ENCODE measurements at regions not wholly inside any gene's neighbourhood (a gene's known extent, or its start where the extent isn't known, plus 50 kb on each side); places are given as distances from the start of the nearest gene placed in this dataset.

DNA sequence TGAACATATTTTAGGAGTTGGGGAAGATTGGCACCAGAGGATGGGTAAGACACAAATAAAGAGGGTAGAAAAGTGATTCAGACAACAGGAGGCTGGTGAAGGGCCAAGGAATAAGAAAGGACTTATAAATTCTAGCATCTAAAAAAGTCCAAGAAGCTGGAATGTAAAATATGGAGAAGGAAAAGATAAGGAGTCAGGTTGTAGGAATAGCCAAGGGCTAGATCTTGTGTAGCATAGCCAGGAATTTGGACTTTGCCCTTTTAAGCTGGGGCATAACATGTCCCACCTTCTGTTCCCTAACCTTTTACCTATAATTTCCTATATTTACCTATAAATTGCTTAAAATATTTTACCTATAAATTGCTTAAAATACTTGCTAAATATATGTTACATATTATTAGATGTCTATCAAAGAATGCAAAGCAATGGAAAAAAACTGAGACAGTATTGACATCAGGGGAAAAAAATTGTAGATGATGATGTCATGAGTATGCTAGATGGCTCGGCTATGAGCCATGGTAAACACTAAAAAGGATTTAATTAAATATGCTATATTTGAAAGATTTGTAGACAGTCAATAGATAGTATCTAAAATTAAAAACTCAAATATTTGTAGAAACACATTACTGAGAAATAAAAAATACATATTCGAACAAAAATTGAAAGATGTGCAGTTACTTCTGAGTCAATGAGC is 99.7 kb upstream of the PLEKHG7 start:
- H3K27ac ChIP-seq (ENCODE audit: low read depth, low read length, poor library complexity, severe bottlenecking): no peak overlapping the region
- TF ChIP-seq EZH2phosphoT487 (IDR thresholded peaks at IDR 0.05; ENCODE audit: borderline replicate concordance, low read depth, low read length): no peak
- TF ChIP-seq, protein P1, sequence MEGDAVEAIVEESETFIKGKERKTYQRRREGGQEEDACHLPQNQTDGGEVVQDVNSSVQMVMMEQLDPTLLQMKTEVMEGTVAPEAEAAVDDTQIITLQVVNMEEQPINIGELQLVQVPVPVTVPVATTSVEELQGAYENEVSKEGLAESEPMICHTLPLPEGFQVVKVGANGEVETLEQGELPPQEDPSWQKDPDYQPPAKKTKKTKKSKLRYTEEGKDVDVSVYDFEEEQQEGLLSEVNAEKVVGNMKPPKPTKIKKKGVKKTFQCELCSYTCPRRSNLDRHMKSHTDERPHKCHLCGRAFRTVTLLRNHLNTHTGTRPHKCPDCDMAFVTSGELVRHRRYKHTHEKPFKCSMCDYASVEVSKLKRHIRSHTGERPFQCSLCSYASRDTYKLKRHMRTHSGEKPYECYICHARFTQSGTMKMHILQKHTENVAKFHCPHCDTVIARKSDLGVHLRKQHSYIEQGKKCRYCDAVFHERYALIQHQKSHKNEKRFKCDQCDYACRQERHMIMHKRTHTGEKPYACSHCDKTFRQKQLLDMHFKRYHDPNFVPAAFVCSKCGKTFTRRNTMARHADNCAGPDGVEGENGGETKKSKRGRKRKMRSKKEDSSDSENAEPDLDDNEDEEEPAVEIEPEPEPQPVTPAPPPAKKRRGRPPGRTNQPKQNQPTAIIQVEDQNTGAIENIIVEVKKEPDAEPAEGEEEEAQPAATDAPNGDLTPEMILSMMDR (conservative IDR thresholded peaks at IDR 0.05; ENCODE audit: low read length): no peak
- H3K9me3 ChIP-seq (ENCODE audit: low read length): peaks cover 18% of the 10 kb centered on the region
- no peak overlapping the region for H3K4me3 ChIP-seq (ENCODE audit: low read depth, low read length, poor library complexity, severe bottlenecking)
- no peaks in the 10 kb centered on the region for H3K79me2 ChIP-seq (ENCODE audit: insufficient read depth, low read depth, low read length)
- ChIA-PET POLR2A (no interaction called here), CTCF (ENCODE audit: unreplicated experiment) (no interaction called here)
- no peaks in the 10 kb centered on the region for H3K9me2 ChIP-seq (ENCODE audit: insufficient read depth, low read length)
- intact Hi-C loops (cut with micrococcal nuclease; ENCODE audit: unreplicated experiment): no loop called here
- DNase-seq (ENCODE audit: low spot score): no peak
- no peaks in the 10 kb centered on the region for H3K36me3 ChIP-seq (ENCODE audit: insufficient read depth, low read length)
- no peak overlapping the region for H2AFZ ChIP-seq (ENCODE audit: low read length)
- BruUV-seq (replicated peaks): no TSS peak
- H3K4me1 ChIP-seq (ENCODE audit: insufficient read depth, low read length, poor library complexity, severe bottlenecking): no peaks in the 10 kb centered on the region
- H3K4me2 ChIP-seq (ENCODE audit: low read length): no peak overlapping the region
- no peaks in the 10 kb centered on the region for H4K20me1 ChIP-seq (ENCODE audit: insufficient read depth, low read length)

DNA sequence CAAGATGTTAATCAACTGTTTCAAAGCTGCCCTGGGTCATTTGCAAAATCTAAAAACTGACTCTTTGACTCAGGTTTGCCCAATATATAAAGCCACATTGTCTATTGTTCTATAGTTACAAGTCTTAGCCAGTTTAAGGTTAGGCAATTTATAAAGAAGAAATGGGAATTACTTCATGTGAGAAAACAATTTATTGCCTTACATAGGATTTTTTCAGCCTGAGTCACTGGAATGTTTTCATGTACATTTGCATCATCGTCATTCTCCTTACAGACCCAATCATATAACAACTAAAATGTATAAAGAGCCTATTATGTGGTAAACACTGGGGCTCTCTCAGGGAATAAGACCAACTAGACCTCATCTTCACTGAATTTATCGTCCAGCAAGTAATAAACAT is 100.3 kb upstream of the PLEKHG7 start:
- intact Hi-C loops (cut with micrococcal nuclease; ENCODE audit: unreplicated experiment): no loop called here
- no peak overlapping the region for H3K4me3 ChIP-seq (ENCODE audit: low read depth, low read length, poor library complexity, severe bottlenecking)
- no TSS peak for BruUV-seq (replicated peaks)
- peaks cover 18% of the 10 kb centered on the region for H3K9me3 ChIP-seq (ENCODE audit: low read length)
- H3K4me1 ChIP-seq (ENCODE audit: insufficient read depth, low read length, poor library complexity, severe bottlenecking): no peaks in the 10 kb centered on the region
- H3K4me2 ChIP-seq (ENCODE audit: low read length): no peak overlapping the region
- no peaks in the 10 kb centered on the region for H4K20me1 ChIP-seq (ENCODE audit: insufficient read depth, low read length)
- H2AFZ ChIP-seq (ENCODE audit: low read length): no peak overlapping the region
- H3K9me2 ChIP-seq (ENCODE audit: insufficient read depth, low read length): no peaks in the 10 kb centered on the region
- DNase-seq (ENCODE audit: low spot score): no peak
- CTCF ChIA-PET (ENCODE audit: unreplicated experiment): no interaction called here
- H3K27ac ChIP-seq (ENCODE audit: low read depth, low read length, poor library complexity, severe bottlenecking): no peak overlapping the region
- no peaks in the 10 kb centered on the region for H3K36me3 ChIP-seq (ENCODE audit: insufficient read depth, low read length)
- POLR2A ChIA-PET: no interaction called here
- no peaks in the 10 kb centered on the region for H3K79me2 ChIP-seq (ENCODE audit: insufficient read depth, low read depth, low read length)
- TF ChIP-seq, protein P1 (conservative IDR thresholded peaks at IDR 0.05; ENCODE audit: low read length): no peak
- no peak for TF ChIP-seq EZH2phosphoT487 (IDR thresholded peaks at IDR 0.05; ENCODE audit: borderline replicate concordance, low read depth, low read length)

DNA sequence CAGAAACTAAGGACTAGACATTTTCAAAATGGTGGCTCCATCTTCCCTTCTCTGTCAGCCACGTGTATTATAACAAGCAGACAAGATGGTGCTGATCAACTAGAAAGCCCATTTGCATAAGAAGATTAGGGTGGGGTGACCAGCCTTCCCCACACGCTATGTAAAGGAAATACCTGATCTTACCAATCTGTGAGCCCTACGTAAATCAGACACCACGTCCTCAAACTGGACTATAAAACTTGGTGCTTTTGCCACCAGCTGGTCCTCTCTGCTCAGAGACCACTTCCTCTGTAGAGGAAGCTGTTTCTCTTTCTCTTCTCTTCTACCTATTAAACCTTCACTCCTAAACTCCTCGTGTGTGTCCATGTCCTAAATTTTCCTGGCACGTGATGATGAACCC is 101.1 kb upstream of the PLEKHG7 start:
- intact Hi-C loops (cut with micrococcal nuclease; ENCODE audit: unreplicated experiment): no loop called here
- BruUV-seq (replicated peaks): no TSS peak
- Histone ChIP-seq H3K4me2 (ENCODE audit: low read length) (no peak overlapping the region), H3K27ac (ENCODE audit: low read depth, low read length, poor library complexity, severe bottlenecking) (no peak overlapping the region), H3K4me1 (ENCODE audit: insufficient read depth, low read length, poor library complexity, severe bottlenecking) (no peaks in the 10 kb centered on the region), H4K20me1 (ENCODE audit: insufficient read depth, low read length) (no peaks in the 10 kb centered on the region), H3K9me3 (ENCODE audit: low read length) (peaks cover 18% of the 10 kb centered on the region), H3K36me3 (ENCODE audit: insufficient read depth, low read length) (no peaks in the 10 kb centered on the region), H3K9me2 (ENCODE audit: insufficient read depth, low read length) (no peaks in the 10 kb centered on the region), H3K79me2 (ENCODE audit: insufficient read depth, low read depth, low read length) (no peaks in the 10 kb centered on the region), H2AFZ (ENCODE audit: low read length) (no peak overlapping the region), H3K4me3 (ENCODE audit: low read depth, low read length, poor library complexity, severe bottlenecking) (no peak overlapping the region)
- ChIA-PET POLR2A (no interaction called here), CTCF (ENCODE audit: unreplicated experiment) (no interaction called here)
- no peak for TF ChIP-seq EZH2phosphoT487 (IDR thresholded peaks at IDR 0.05; ENCODE audit: borderline replicate concordance, low read depth, low read length)
- TF ChIP-seq, protein P1 (conservative IDR thresholded peaks at IDR 0.05; ENCODE audit: low read length): no peak
- DNase-seq (ENCODE audit: low spot score): no peak

All from OCI-LY7 (cell line).